Hepatocyte (in vitro differentiated cells): ENCODE measurements at regions not wholly inside any gene's neighbourhood (a gene's known extent, or its start where the extent isn't known, plus 50 kb on each side); places are given as distances from the start of the nearest gene placed in this dataset.

Source experiments
- DNase-seq: peaks from one replicate; pipeline ENCODE4 v3.0.0-alpha.2; 2016; ENCODE audit warnings: low spot score
- H2AFZ ChIP-seq: fragments of 200-600 bp; sonication (generic); 2 replicates; pipeline ENCODE4 v1.6.0; 2016; ENCODE audit warnings: antibody characterized with exemption, mild to moderate bottlenecking
- H3K27ac ChIP-seq: fragments of 200-600 bp; sonication (generic); 2 replicates; pipeline ENCODE4 v1.5.1; 2016; ENCODE audit warnings: mild to moderate bottlenecking
- H3K27me3 ChIP-seq: fragments of 200-600 bp; sonication (generic); 2 replicates; pipeline ENCODE4 v1.6.1; 2016
- H3K36me3 ChIP-seq: fragments of 200-600 bp; sonication (generic); replicated peaks from 2 replicates; pipeline ENCODE4 v1.5.1; 2016; ENCODE audit warnings: low read depth; ENCODE audit not compliant: insufficient read depth
- H3K4me1 ChIP-seq: fragments of 200-600 bp; sonication (generic); 2 replicates; pipeline ENCODE4 v1.5.1; 2016; ENCODE audit warnings: mild to moderate bottlenecking, moderate library complexity; ENCODE audit not compliant: insufficient read depth
- H3K4me2 ChIP-seq: fragments of 200-600 bp; sonication (generic); 2 replicates; pipeline ENCODE4 v1.6.0; 2016
- H3K4me3 ChIP-seq: fragments of 200-600 bp; sonication (generic); 2 replicates; pipeline ENCODE4 v1.5.1; 2016; ENCODE audit warnings: mild to moderate bottlenecking
- H3K79me2 ChIP-seq: fragments of 200-600 bp; sonication (generic); 2 replicates; pipeline ENCODE4 v1.6.0; 2017; ENCODE audit warnings: mild to moderate bottlenecking
- H3K9me2 ChIP-seq: fragments of 200-600 bp; sonication (generic); replicated peaks from 2 replicates; pipeline ENCODE4 v1.6.0; 2017; ENCODE audit warnings: mild to moderate bottlenecking; ENCODE audit not compliant: insufficient read depth
- H3K9me3 ChIP-seq: fragments of 200-600 bp; sonication (generic); 2 replicates; pipeline ENCODE4 v1.5.1; 2016; ENCODE audit warnings: low read depth, mild to moderate bottlenecking
- H4K20me1 ChIP-seq: fragments of 200-600 bp; sonication (generic); 2 replicates; pipeline ENCODE4 v1.6.0; 2016; ENCODE audit warnings: mild to moderate bottlenecking; ENCODE audit not compliant: insufficient read depth, poor library complexity, severe bottlenecking
- CTCF ChIP-seq: fragments of 200-600 bp; sonication (generic); IDR thresholded peaks from 2 replicates; pipeline ENCODE4 v1.5.1; 2016; ENCODE audit warnings: antibody characterized with exemption, mild to moderate bottlenecking; ENCODE audit not compliant: poor library complexity
- EZH2 ChIP-seq: fragments of 200-600 bp; sonication (generic); IDR thresholded peaks from 2 replicates; pipeline ENCODE4 v1.6.1; 2016; ENCODE audit warnings: antibody characterized with exemption, mild to moderate bottlenecking, borderline replicate concordance
- EZH2phosphoT487 ChIP-seq: fragments of 200-600 bp; sonication (generic); IDR thresholded peaks from one replicate; pipeline ENCODE4 v1.6.1; 2018; ENCODE audit warnings: antibody characterized with exemption, mild to moderate bottlenecking, low read depth, moderate library complexity; ENCODE audit not compliant: unreplicated experiment, severe bottlenecking
- WGBS: methylation state at CpG from one replicate; pipeline ENCODE4 v1.1.6; 2016; ENCODE audit warnings: low lambda C conversion rate; ENCODE audit errors: missing lambda C conversion rate; 5-methylcytosine and 5-hydroxymethylcytosine counted together

GRCh38 chr1:209218113-209218512, 365.4 kb upstream of the CAMK1G start:
- Histone ChIP-seq H3K27me3 (no peaks in the 10 kb centered on the region), H3K9me2 (no peaks in the 10 kb centered on the region), H2AFZ (no peak overlapping the region), H3K4me3 (no peak overlapping the region), H3K27ac (no peak overlapping the region), H3K79me2 (no peaks in the 10 kb centered on the region), H4K20me1 (no peaks in the 10 kb centered on the region), H3K4me2 (no peak overlapping the region), H3K4me1 (no peaks in the 10 kb centered on the region), H3K9me3 (no peaks in the 10 kb centered on the region), H3K36me3 (no peaks in the 10 kb centered on the region)
- no peak for DNase-seq
- TF ChIP-seq EZH2 = no peak
- no peak for TF ChIP-seq EZH2phosphoT487
- TF ChIP-seq CTCF = no peak

- TF ChIP-seq EZH2phosphoT487 (no peak), CTCF (no peak), EZH2 (no peak)
- no peak overlapping the region for H3K27ac ChIP-seq
- no peaks in the 10 kb centered on the region for H3K79me2 ChIP-seq
- H3K9me3 ChIP-seq = no peaks in the 10 kb centered on the region
- no peaks in the 10 kb centered on the region for H4K20me1 ChIP-seq
- H3K4me2 ChIP-seq = no peak overlapping the region
- no peaks in the 10 kb centered on the region for H3K4me1 ChIP-seq
- no peaks in the 10 kb centered on the region for H3K36me3 ChIP-seq
- H2AFZ ChIP-seq = no peak overlapping the region
- no peak for DNase-seq
- no peaks in the 10 kb centered on the region for H3K9me2 ChIP-seq
- no peaks in the 10 kb centered on the region for H3K27me3 ChIP-seq
- no peak overlapping the region for H3K4me3 ChIP-seq
- 82% methylated on average over 3 of the region's 3 CpGs for WGBS
These were observed 364.5 kb upstream of the CAMK1G start for GRCh38 chr1:209218981-209219380.

GRCh38 chr1:209219791-209220524, 363.6 kb upstream of the CAMK1G start:
- no peaks in the 10 kb centered on the region for H3K9me3 ChIP-seq
- no peak overlapping the region for H3K4me2 ChIP-seq

More at GRCh38 chr1:209219791-209220524, 363.6 kb upstream of the CAMK1G start:
- 62% methylated on average over 16 of the region's 16 CpGs for WGBS
- Histone ChIP-seq H3K27me3 (no peaks in the 10 kb centered on the region), H3K27ac (no peak overlapping the region), H4K20me1 (no peaks in the 10 kb centered on the region), H3K9me2 (no peaks in the 10 kb centered on the region), H3K4me1 (no peaks in the 10 kb centered on the region), H3K36me3 (no peaks in the 10 kb centered on the region), H3K79me2 (no peaks in the 10 kb centered on the region), H2AFZ (no peak overlapping the region), H3K4me3 (no peak overlapping the region)
- TF ChIP-seq EZH2phosphoT487 (no peak), CTCF (no peak)
- DNase-seq = no peak
